RCC 7860 (cell line): ENCODE measurements at regions not wholly inside any gene's neighbourhood (a gene's known extent, or its start where the extent isn't known, plus 50 kb on each side); places are given as distances from the start of the nearest gene placed in this dataset.
"Not testable (repeated sequence)": the region's sequence is repeated elsewhere in the genome, so short reads cannot be mapped to it uniquely, and the experiment has no call there.

Experiments used
- DNase-seq: peaks from one replicate; pipeline ENCODE4 v3.0.0-alpha.2; 2015; ENCODE audit warnings: low spot score
- FAIRE-seq: peaks from 2 replicates; lab custom pipeline; 2012; peaks lifted over from hg19 to GRCh38; lab: Jason Lieb, UNC

DNA sequence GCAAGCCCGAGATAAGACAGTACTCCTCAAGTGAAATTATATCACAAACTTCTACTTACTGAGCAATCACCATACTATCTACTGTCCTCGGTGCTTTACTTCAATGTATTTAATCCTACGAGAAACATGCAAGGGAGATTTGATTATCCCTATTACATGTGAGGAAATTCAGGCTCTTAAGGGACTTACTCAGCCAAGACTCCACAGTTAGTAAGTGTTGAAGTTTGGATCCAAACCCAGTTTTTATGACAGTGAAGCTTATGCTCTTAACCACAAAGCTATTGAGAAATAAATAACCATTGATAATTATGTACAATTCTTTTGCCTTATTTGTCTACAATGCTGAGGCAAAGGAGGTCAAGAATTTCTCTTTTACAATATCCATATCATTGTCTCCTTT, 672.9 kb upstream of the ACVR2A start:
- DNase-seq, result no peak
- no peak for FAIRE-seq

DNA sequence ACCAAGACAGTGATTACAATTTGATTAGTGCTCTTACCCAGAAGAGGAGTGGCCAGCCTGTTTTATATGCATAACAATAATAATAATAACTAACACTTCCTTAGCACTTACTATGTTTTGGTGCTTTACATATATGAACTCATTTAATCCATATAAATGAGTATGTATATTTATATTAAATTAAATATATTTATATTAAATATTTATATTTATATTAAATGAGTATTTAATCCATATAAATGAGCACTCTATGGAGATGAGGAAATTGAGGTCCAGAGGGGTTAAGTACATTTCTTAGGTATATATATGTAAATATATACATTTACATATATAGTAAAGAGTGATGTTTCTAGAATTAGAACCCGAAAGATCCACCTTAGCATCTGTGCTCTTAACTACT, 673.9 kb upstream of the ACVR2A start:
- DNase-seq (no peak), FAIRE-seq (no peak)

DNA sequence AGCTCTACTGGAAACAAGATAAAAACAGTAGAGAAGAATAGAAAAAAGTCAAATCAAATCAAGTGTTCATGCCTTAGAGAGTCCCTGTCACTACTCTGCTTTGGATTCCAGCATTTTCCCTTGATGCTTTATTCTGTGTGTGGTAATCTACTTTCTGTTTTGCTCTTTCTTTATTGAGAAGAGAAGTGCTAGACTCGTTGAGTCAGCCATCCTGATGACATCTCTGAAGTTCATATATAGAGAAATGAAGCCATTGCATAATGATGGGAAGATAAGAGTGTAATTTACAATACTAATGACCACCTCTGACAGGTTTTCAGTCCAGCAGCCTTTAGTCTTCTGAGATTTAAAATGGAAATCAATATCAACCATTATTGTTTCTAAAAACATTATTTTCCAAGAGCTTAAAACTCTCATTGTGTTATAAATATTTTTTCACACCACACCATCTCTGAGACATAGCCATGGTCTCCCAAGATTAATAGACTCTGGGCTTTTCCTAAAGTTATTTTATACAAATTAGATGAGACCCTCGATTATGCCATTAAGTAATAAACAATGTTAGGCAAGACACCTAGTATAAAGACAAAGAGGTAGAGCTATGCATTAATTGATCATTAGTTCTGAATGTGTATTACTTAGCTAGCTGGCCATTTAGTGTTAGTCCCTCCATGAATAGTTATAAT, 679.0 kb upstream of the ACVR2A start:
- DNase-seq (no peak), FAIRE-seq (no peak)

DNA sequence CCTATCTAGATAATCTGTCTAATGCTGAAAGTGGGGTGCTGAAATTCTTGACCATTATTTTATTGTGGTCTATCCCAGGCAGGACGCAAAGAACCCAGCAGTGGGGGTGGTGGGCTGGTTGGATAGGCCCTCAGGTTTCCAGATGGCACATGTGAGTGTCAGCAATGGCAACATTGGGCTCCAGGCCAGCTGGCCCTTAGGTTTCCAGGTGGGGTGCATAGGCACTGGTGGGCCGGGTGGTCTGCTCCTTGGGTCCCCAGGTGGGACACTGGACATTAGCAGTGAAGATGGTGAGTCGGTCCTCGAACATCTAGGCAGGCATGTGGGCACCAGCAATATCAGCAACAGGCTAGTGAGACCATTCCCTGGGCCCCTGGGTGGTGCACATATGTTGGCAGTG, 680.3 kb upstream of the ACVR2A start:
- DNase-seq (no peak), FAIRE-seq (no peak)

- no peak for DNase-seq
- no peak for FAIRE-seq
Observed at GRCh38 chr2:147161746-147162145, 683.1 kb upstream of the ACVR2A start.

GRCh38 chr2:147156970-147157369, 687.9 kb upstream of the ACVR2A start:
- FAIRE-seq, result no peak
- no peak for DNase-seq

DNA sequence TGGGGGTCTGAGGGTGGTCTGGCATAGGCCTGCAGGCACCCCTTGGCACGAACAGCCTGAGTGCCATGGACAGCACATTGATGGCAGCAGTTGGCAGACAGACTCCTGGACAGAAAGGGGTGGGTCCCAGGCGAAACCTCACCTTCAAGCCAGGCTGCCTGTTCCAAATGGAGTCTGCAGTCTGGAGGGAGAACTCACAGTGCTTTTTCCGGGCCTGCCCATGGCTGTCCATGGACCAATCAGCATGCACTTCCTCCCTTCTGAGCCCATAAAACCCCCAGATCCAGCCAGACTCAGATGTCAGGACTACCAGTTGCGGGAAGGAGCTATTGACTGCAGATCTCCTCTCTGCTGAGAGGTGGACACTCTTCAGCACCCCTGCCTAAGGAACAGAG, 694.6 kb upstream of the ACVR2A start:
- DNase-seq (no peak), FAIRE-seq (no peak)

- FAIRE-seq, result no peak
- DNase-seq, result no peak
Observed at GRCh38 chr2:147149575-147150240, 695.1 kb upstream of the ACVR2A start.

GRCh38 chr2:147147802-147148201, 697.0 kb upstream of the ACVR2A start:
- FAIRE-seq, result no peak
- DNase-seq, result no peak

- DNase-seq, result no peak
- no peak for FAIRE-seq
Observed at GRCh38 chr2:147141930-147142329, 702.9 kb upstream of the ACVR2A start.

DNA sequence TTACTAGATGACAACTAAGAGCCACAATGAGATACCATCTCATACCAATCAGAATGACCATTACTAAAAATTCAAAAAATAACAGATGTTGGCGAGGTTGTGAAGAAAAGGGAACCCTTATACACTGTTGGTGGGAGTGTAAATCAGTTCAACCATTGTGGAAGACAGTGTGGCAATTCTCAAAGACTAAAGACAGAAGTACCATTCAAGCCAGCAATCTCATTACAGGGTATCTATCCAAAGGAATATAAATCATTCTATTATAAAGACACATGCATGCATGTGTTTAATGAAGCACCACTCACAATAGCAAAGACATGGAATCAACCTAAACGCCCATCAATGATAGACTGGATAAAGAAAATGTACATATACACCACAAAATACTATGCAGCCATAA, 705.1 kb upstream of the ACVR2A start:
- not testable (repeated sequence) for FAIRE-seq, DNase-seq

DNA sequence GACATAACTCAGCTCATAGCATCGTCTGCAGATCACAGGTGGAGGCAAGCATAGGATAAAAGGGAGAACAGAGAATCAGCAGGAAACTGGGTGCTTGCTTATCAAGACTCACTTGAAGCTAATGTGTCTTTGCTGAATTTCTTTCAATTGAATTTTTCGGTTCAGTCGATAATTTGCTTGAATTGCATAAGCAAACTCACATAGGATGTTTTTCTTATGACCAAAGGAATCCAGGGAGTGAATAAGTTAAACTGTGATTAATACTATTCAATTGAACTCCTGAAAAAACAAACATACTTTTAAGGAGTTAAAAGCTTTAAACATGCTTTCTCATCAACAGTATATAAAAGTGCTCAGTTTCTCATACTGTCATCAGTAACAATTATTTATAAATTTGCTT, 707.1 kb upstream of the ACVR2A start:
- no peak for FAIRE-seq
- no peak for DNase-seq

DNA sequence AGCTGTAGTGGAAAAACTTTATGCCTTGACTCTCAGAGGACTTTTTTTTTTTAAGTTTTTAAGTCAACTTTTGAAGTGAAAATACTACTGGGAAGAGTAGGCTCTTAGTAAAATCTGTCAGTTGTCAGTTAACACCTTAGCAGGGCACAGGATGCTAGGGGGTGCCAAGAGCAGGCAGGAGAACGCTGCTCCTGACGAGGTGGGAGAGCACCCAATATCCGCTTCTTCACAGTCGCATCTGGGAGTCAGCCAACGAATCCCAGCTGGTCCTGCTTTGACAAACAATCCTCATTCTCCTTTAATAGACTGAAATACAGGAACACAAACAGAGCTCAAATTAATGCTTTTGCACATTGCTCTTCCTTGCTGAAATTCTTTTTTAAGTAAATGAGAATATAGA, 709.5 kb upstream of the ACVR2A start:
- FAIRE-seq (no peak), DNase-seq (no peak)

DNA sequence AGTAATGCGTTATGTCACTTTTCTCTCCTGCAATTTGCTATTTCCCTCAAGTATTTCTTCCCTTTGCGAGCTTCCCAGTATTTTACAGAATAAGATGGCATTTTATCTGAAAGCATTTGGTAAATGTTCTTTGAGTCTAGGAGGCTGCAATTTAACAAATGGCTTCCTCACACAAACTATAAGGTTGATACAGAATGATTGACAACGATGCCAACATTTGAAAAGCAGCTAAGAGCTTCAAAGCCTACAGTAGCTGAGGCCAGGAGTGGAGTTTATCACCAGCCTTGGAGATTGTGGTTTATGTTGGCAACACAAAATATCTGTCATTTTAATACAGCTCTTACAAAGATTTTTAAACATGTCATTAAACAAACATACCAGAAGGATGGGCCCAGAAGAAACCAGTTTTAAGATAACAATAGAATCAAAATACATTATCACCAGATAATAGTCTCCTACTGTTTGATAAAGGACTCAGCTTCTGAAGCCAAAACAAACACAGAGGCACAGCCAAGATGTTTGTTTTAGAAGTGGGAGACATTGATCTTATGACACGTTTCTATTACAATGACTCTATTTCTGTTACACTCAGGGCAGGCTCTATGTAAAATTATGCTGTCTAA, 711.4 kb upstream of the ACVR2A start:
- no peak for FAIRE-seq
- DNase-seq, result no peak

GRCh38 chr2:147125145-147125544, 719.7 kb upstream of the ACVR2A start:
- no peak for FAIRE-seq
- DNase-seq, result no peak

- DNase-seq (no peak), FAIRE-seq (no peak)
Observed at GRCh38 chr2:147122944-147123343, 721.9 kb upstream of the ACVR2A start.

DNA sequence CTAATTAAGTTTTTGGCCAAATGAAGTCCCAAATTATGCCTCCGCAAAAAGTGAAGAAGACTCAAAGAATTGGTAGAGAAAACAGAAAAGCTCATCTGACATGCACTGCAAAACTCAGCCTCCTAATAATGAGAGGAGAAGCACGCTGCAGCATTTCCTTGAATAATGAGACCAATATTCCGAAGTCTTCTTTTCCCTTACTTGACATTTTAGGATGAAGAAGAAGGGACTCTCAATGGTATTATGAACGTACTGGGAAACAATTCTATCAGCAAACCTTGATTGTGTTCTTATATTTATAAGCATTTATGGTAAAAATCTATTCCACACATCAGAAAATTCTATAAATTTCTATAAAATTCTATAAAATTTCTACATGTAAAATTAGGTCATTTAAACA, 733.9 kb upstream of the ACVR2A start:
- DNase-seq, result no peak
- FAIRE-seq, result no peak

- DNase-seq (no peak), FAIRE-seq (peak; percentile 62)
Observed at GRCh38 chr2:147110317-147110716, 734.5 kb upstream of the ACVR2A start.

DNA sequence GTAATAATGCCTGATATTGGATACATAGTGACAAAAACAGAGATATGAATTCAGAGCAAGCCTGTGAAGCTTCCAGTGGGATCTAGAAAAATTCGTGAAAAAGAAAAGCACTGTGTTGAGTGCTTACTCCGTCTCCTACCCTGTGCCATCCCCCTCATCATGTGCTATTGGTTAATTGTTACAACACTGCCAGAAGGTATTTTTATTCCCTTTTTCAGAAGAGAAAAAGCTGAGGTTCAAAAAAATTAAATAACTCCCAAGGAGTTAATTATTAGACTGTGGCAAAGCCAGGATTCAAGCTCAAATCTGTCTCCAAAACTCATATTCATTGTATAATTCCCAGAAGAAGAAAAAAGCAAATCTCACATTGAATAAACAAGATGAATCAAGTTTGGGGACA, 735.5 kb upstream of the ACVR2A start:
- DNase-seq, result no peak
- FAIRE-seq, result peak; percentile 65

- peak; percentile 59 for DNase-seq
- FAIRE-seq, result peak; percentile 91
Observed at GRCh38 chr2:147108548-147108947, 736.3 kb upstream of the ACVR2A start.

GRCh38 chr2:147101941-147102790, 742.7 kb upstream of the ACVR2A start:
- DNase-seq (no peak), FAIRE-seq (no peak)
